ENCODE measurements at regions not wholly inside any gene's neighbourhood (a gene's known extent, or its start where the extent isn't known, plus 50 kb on each side); places are given as distances from the start of the nearest gene placed in this dataset.

DNA sequence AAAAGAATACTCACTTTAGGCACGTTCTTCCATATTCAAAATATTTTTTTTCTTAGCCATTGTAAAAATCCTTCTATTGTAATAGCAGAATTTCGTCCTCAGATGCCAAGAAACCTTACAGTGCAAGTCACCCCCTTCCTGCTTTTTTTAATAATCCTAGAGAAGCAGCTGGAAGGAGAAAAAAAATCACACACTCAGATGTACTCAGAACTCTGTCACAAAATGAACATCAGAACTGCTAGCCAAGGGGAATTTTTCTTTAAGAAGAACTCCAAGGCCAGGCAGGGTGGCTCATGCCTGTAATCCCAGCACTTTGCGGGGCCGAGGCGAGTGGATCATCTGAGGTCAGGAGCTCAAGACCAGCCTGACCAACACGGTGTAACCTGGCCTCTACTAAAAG lies 127.3 kb upstream of the SPATS2L start:
- DNase-seq (ENCODE audit: low read depth): no peak
- H3K4me3 ChIP-seq (ENCODE audit: low read depth, low read length): no peak overlapping the region
- TF ChIP-seq, protein P1, sequence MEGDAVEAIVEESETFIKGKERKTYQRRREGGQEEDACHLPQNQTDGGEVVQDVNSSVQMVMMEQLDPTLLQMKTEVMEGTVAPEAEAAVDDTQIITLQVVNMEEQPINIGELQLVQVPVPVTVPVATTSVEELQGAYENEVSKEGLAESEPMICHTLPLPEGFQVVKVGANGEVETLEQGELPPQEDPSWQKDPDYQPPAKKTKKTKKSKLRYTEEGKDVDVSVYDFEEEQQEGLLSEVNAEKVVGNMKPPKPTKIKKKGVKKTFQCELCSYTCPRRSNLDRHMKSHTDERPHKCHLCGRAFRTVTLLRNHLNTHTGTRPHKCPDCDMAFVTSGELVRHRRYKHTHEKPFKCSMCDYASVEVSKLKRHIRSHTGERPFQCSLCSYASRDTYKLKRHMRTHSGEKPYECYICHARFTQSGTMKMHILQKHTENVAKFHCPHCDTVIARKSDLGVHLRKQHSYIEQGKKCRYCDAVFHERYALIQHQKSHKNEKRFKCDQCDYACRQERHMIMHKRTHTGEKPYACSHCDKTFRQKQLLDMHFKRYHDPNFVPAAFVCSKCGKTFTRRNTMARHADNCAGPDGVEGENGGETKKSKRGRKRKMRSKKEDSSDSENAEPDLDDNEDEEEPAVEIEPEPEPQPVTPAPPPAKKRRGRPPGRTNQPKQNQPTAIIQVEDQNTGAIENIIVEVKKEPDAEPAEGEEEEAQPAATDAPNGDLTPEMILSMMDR (conservative IDR thresholded peaks at IDR 0.05; ENCODE audit: low read depth, low read length): no peak

DNA sequence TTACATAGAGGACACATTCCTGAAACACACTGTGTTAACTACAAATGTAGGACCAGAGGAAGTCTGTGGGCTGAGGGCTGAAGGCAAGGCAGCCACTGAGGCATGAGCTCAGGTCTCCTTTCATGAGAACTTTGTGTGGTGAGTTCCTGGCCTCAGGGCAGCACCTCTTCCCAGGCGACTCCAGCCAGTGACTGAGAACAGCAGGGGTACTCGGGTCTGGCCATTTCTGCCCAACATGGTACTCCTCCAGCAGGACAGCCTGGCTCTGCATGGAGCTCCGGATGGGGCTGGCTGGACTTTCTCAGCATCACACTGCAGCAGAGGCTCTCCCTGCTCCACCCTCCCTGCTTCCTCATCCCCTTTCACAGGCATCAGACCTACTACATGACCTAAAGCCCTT lies 125.5 kb upstream of the SPATS2L start:
- H3K4me3 ChIP-seq (ENCODE audit: low read depth, low read length): no peak overlapping the region
- TF ChIP-seq, protein P1 (conservative IDR thresholded peaks at IDR 0.05; ENCODE audit: low read depth, low read length): no peak
- no peak for DNase-seq (ENCODE audit: low read depth)

DNA sequence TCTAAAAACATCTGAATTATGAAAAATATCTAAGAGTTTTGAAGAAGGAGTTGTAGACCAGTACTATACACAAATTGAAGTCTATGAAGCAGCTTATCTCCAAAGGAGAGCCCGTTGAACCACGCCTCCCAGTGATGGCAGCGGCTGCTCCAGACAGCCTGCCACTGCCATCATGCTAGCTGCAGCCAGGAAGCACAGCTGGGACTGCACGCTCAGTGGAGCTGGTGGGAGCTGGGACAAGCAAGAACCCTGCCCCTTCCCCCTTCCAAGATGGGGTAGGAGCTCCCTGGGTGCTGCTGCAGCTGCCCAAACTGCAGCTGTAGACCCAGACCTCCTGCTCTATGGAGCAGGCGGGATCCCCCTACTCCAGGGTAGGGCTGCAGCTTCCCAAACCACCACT lies 124.7 kb upstream of the SPATS2L start:
- TF ChIP-seq, protein P1 (conservative IDR thresholded peaks at IDR 0.05; ENCODE audit: low read depth, low read length): no peak
- no peak for DNase-seq (ENCODE audit: low read depth)
- no peak overlapping the region for H3K4me3 ChIP-seq (ENCODE audit: low read depth, low read length)

DNA sequence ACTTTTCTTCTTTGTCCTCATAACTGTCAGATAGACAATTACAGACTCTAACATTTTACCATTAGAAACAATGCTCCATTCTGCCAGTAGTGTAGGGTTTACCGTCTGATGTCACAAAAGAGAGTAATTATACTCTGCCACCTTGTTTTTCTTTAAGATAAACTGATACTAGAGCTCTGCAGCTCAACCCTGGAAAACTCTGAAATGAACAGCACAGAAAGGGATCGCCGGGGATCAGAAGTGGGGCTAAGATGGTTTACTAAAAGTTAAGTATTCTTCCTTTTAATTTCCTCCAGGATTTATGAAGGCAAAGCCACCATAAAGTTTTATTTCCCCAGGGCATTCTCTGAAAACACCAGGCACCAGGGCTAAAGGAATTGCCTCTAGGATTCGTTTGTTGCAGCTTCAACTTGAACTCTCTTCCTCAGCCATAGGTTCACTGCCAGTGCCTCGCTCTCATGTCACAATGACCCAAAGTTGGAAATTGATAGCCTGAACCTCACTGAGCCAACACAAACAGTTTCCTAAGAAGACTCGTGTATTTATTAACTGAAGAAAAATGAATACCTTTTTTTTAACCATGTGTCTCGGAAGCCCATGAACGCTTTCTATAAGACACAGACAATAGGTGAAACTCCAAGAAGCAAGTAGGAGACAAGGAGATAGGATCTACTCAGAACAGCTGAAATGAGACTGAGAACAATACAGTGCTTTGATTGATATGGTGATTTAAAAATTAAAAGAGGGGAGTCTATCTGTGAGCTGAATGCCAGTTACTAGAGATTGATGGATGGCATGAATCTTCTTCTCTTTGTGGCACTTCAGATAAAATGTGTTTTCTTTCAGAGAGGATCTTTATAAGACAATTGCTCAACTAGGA lies 121.5 kb upstream of the SPATS2L start:
- TF ChIP-seq, protein P1 (conservative IDR thresholded peaks at IDR 0.05; ENCODE audit: low read depth, low read length): no peak
- no peak overlapping the region for H3K4me3 ChIP-seq (ENCODE audit: low read depth, low read length)
- no peak for DNase-seq (ENCODE audit: low read depth)

DNA sequence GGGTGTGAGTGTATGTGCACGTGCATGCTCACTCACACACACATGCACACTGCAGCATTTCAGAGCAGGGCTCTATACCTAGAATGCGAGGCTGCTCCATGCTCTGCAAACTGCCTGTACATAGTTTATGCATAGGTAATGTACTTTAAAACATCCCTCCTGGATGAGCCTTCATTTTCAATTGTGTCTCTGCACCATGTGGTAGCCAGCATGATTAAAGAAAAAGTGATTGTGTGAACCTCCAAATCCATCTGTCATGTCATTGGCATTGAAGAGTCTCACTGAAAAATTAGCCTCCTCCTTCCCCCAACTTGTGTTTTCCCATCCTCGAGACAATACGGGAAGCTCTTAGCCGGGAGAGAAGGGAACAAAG lies 120.9 kb upstream of the SPATS2L start:
- TF ChIP-seq, protein P1 (conservative IDR thresholded peaks at IDR 0.05; ENCODE audit: low read depth, low read length): no peak
- H3K4me3 ChIP-seq (ENCODE audit: low read depth, low read length): no peak overlapping the region
- DNase-seq (ENCODE audit: low read depth): no peak

DNA sequence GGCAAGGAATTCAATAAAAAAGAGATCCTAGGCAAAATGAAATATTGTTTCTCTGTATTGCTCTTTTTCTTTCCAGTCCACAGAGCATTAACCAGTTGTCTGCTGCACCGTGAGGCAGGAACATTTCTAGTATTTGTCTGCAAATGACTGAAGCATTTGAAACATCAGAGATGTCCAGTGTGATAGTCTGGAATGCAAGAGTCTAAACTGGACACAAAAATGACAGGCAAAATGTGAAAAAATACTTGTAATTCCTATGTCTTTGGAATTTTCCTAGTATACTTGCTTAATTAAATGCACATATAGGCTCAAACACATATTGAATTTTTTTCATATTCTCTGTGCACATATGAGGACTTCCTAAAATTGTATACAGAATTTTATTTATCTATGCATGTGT lies 120.5 kb upstream of the SPATS2L start:
- TF ChIP-seq, protein P1 (conservative IDR thresholded peaks at IDR 0.05; ENCODE audit: low read depth, low read length): no peak
- no peak for DNase-seq (ENCODE audit: low read depth)
- no peak overlapping the region for H3K4me3 ChIP-seq (ENCODE audit: low read depth, low read length)

DNA sequence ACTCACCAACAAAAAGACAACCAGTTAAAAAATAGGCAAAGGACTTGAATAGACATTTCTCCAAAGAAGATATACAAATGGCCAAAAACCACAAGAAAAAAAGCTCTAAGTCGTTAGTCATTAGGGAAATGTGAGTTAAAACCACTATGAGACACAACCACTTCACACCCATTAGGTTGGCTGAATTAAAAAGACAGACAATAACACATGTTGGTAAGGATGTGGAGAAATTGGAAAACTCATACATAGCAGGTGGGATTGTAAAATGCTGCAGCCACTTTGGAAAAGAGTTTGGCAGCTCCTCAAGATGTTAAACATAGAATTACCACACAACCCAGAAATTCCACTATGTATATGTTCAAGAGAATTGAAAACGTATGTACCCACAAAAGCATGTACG lies 117.6 kb upstream of the SPATS2L start:
- no peak for DNase-seq (ENCODE audit: low read depth)
- TF ChIP-seq, protein P1 (conservative IDR thresholded peaks at IDR 0.05; ENCODE audit: low read depth, low read length): no peak
- no peak overlapping the region for H3K4me3 ChIP-seq (ENCODE audit: low read depth, low read length)

All from choroid plexus epithelial cell (primary cell).